Colonic mucosa (tissue), 4 donors: ENCODE measurements at regions not wholly inside any gene's neighbourhood (a gene's known extent, or its start where the extent isn't known, plus 50 kb on each side); places are given as distances from the start of the nearest gene placed in this dataset.

Source experiments
- DNase-seq: peaks from one replicate; pipeline ENCODE4 v3.0.0-alpha.2; 2020
- H3K27ac ChIP-seq: fragments of 200-600 bp; one replicate; pipeline ENCODE4 v1.8.0; 2021
- H3K27me3 ChIP-seq: fragments of 200-600 bp; one replicate; pipeline ENCODE4 v1.8.0; 2021
- H3K36me3 ChIP-seq: fragments of 200-600 bp; one replicate; pipeline ENCODE4 v1.8.0; 2021
- H3K4me1 ChIP-seq: fragments of 200-600 bp; one replicate; pipeline ENCODE4 v1.8.0; 2021; ENCODE audit warnings: mild to moderate bottlenecking
- H3K4me3 ChIP-seq: fragments of 200-600 bp; one replicate; pipeline ENCODE4 v1.8.0; 2021
- H3K9ac ChIP-seq, 2 donors: one replicate each; pipeline ENCODE4 v1.7.0; 2013; ENCODE audit warnings: control low read depth in 2 of 2, low read depth in 2 of 2, low read length in 2 of 2
- H3K9me3 ChIP-seq: fragments of 200-600 bp; one replicate; pipeline ENCODE4 v1.8.0; 2021
- CTCF ChIP-seq: fragments of 200-600 bp; IDR thresholded peaks from one replicate; pipeline ENCODE4 v1.8.0; 2022; ENCODE audit warnings: antibody characterized with exemption, mild to moderate bottlenecking
- intact Hi-C: fragments of 100-400 bp; cut with DNase I; formaldehyde crosslinking; loops from one replicate; pipeline ENCODE4 v1.14.1; 2022
- donor health status: healthy.
- donor health status: DM: no; HTN: no; CAD: no.
- donor health status: DM: no; HTN: no; CAD: no.

DNA sequence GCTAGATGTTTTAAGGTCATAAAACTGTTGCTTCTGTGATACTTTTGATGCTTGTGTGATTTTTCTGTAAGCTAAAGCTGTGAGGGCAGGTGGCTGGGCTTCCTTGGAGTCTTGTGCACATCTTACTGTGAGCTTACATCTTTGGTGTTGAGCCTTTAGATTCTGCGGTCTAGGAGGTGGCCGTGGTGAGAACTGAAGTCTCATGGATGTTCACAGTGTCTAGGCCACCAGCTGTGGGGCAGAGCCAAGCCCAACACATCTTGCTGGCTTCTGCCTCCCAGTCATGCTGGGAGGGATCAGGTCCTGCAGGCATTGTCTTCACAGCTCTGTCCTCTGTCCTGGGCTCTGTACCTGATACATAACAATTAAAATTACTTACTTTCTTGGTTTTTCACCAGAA is 219.7 kb upstream of the HS6ST1 start:
- Histone ChIP-seq H3K36me3 (no peaks in the 10 kb centered on the region), H3K9me3 (no peaks in the 10 kb centered on the region), H3K4me1 (no peaks in the 10 kb centered on the region), H3K9ac (no peak overlapping the region), H3K4me3 (no peak overlapping the region), H3K27me3 (no peaks in the 10 kb centered on the region), H3K27ac (no peak overlapping the region)
- DNase-seq = no peak
- intact Hi-C loops = no loop called here
- TF ChIP-seq CTCF = no peak

DNA sequence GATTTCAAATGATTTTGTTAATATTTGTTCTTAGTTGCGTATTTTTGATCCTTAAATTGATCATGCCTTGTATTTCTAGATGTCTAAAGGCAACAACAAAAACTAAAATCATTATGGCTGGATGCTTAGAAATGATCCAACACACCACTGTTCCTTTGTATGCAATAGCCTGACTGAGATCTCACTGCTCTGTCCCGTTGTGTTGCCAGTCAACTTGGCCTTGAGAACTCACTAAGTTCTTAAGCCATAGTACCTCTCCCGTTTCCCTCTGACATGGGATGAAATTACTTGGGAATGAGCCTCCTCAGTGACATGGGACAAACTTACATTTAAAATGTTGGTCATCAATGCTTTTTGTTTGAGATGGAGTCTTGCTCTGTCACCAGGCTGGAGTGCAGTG is 222.0 kb upstream of the HS6ST1 start:
- H3K27ac ChIP-seq = no peak overlapping the region
- DNase-seq = no peak
- H3K4me3 ChIP-seq = no peak overlapping the region
- no peaks in the 10 kb centered on the region for H3K4me1 ChIP-seq
- H3K9ac ChIP-seq = no peak overlapping the region
- no peak for TF ChIP-seq CTCF
- intact Hi-C loops = no loop called here
- no peaks in the 10 kb centered on the region for H3K36me3 ChIP-seq
- H3K9me3 ChIP-seq = no peaks in the 10 kb centered on the region
- H3K27me3 ChIP-seq = no peaks in the 10 kb centered on the region

- intact Hi-C loops = no loop called here
Observed at GRCh38 chr2:128541448-128541847, 222.8 kb upstream of the HS6ST1 start.

DNA sequence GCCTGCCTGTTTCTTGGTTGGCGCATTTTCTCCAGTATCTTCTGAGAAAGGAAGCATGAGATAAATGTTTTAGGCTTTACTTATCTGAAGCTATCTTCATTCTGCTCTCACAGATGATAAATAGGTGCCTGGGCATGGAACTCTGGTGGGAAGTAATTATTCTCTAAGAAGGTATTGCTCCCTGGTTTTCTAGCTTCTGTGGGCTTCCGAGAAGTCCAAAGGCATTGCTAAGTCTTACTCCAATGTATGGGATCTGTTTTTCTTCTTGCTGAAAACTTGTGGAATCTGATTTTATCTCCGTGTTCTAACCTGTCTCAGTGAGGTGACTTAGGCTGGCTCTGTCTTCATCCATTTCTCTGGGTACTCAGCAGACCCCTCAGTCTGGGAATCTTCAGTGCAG is 224.4 kb upstream of the HS6ST1 start:
- intact Hi-C loops = no loop called here
- no peak for TF ChIP-seq CTCF
- H3K36me3 ChIP-seq = no peaks in the 10 kb centered on the region
- no peaks in the 10 kb centered on the region for H3K9me3 ChIP-seq
- no peak overlapping the region for H3K4me3 ChIP-seq
- no peaks in the 10 kb centered on the region for H3K27me3 ChIP-seq
- no peaks in the 10 kb centered on the region for H3K4me1 ChIP-seq
- no peak overlapping the region for H3K27ac ChIP-seq
- H3K9ac ChIP-seq = no peak overlapping the region
- DNase-seq = no peak

More at GRCh38 chr2:128541448-128541847, 222.8 kb upstream of the HS6ST1 start:
- Histone ChIP-seq H3K27me3 (no peaks in the 10 kb centered on the region), H3K36me3 (no peaks in the 10 kb centered on the region), H3K4me3 (no peak overlapping the region), H3K9ac (no peak overlapping the region), H3K9me3 (no peaks in the 10 kb centered on the region), H3K27ac (no peak overlapping the region), H3K4me1 (no peaks in the 10 kb centered on the region)
- DNase-seq = no peak
- TF ChIP-seq CTCF = no peak

DNA sequence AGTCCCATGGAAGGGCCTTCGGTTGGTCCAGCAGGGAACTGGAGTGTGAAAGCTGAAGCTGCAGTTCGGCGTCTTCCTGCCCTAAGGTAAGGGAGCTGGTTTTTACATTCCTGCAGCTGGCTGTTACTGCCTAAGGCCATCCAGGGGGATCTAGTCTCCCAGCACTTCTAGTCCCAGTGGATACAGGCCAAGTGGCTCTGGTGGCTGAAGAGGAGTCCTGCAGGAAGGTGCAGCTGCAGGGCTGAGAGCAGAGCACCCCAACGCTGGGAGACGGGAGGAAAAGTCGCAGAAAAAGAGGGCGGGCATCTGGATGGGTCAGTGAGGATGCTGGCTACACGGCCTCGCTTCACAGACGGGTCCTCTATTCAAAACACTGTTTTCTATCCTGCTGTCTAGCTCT is 225.0 kb upstream of the HS6ST1 start:
- H3K27ac ChIP-seq = no peak overlapping the region
- no peaks in the 10 kb centered on the region for H3K27me3 ChIP-seq
- TF ChIP-seq CTCF = no peak
- DNase-seq = no peak
- no peak overlapping the region for H3K9ac ChIP-seq
- intact Hi-C loops = no loop called here
- H3K9me3 ChIP-seq = no peaks in the 10 kb centered on the region
- H3K4me1 ChIP-seq = no peaks in the 10 kb centered on the region
- no peaks in the 10 kb centered on the region for H3K36me3 ChIP-seq
- H3K4me3 ChIP-seq = no peak overlapping the region
